GM19372 (cell line): ENCODE measurements at regions not wholly inside any gene's neighbourhood (a gene's known extent, or its start where the extent isn't known, plus 50 kb on each side); places are given as distances from the start of the nearest gene placed in this dataset.
"Not testable (repeated sequence)": the region's sequence is repeated elsewhere in the genome, so short reads cannot be mapped to it uniquely, and the experiment has no call there.

Source experiments
- ATAC-seq: cut with Tn5 transposase; IDR thresholded peaks from one replicate; pipeline ENCODE4 v1.9.1; 2021; ENCODE audit warnings: mild to moderate bottlenecking, low read depth, moderate library complexity; ENCODE audit not compliant: unreplicated experiment

GRCh38 chr2:156254637-156255067, 77.9 kb downstream of the NR4A2 start:
- not testable (repeated sequence) for ATAC-seq

DNA sequence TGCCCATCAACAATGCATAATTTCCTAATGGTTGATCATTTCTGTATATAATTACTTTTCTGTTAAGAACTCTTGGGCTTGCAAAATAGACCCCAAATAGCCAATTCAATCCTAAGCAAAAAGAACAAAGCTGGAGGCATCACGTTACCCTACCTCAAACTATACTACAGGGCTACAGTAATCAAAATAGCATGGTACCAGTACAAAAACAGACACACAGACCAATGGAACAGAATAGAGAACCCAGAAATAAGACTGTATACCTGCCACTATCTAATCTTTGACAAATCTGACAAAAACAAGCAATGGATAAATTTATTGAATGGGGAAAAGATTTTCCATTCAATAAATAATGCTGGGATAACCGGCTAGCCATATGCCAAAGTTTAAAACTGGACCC, 78.8 kb downstream of the NR4A2 start:
- ATAC-seq: no peak

DNA sequence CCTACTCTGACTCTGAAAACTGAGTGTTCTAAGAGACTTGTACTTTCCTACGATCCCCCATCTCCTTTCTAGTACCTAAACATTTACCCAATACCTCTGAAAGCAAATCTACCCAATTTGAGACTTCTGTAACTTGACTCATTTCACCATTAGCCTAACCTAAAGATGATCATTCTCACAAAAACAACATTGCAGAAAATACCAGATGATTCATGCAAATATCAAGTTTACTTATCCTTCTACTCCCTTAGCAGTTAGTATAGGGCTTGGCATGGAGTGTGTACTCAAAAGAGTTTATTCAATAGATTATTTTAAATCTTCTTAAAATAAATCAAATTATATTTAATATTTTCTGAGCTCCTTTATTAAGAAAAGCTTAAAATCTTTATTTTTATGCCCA, 89.6 kb downstream of the NR4A2 start:
- no peak for ATAC-seq

DNA sequence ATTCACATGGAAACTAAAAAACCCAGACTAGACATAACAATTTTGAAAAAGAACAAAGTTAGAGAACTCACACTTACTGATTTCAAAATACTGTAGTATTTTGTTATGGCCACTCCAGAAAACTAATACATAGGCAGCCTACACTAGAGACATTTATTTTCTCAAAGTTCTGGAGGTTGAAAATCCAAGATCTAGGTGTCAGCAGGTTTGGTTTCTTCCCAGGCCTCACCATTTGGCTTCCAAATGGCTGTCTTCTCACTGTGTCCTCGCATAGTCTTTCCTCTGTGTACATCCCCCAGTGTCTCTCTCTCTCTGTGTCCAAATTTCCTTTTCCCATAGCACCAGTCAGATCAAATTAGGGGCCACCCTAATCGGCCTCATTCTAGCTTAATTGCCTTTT, 95.0 kb downstream of the NR4A2 start:
- no peak for ATAC-seq

- ATAC-seq: no peak
Measured at GRCh38 chr2:156229724-156230362, 102.7 kb downstream of the NR4A2 start.

GRCh38 chr2:156223328-156223727, 109.2 kb downstream of the NR4A2 start:
- not testable (repeated sequence) for ATAC-seq

DNA sequence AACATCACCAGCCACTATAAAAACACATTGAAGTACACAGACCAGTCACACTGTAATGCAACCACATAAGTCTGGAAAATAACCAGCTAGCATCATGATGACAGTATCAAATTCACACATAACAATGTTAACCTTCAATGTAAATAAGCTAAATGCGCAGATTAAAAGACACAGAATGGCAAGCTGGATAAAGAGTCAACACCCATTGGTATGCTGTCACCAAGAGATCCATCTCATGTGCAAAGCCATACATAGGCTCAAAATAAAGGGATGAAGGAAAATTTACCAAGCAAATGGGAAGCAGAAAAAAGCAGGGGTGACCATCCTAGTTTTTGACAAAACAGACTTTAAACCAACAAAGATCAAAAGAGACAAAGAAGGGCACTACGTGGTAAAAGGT, 110.8 kb downstream of the NR4A2 start:
- ATAC-seq: no peak

- no peak for ATAC-seq
Measured at GRCh38 chr2:156219491-156220100, 112.9 kb downstream of the NR4A2 start.

- ATAC-seq: no peak
Measured at GRCh38 chr2:156215656-156216055, 116.9 kb downstream of the NR4A2 start.

GRCh38 chr2:156211318-156211717, 121.2 kb downstream of the NR4A2 start:
- ATAC-seq: no peak

DNA sequence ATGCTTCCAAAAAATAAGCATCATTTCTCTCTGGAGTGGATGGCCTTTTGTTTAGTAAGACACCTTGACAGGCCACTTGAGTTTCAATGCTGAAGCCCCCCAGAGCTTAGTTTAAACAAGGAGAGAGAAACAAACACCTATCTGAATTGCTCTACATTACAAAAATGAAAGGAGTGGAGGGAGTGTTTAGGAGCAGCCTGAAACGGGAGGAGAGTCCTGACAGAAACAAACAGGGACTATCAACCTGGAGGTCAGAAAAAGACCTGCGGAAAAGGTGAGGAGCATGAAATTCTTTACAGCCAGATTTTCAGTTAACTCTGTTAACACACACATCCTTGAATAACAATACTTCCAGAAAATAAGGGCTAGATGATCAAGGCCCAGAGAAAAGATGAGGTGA, 126.2 kb downstream of the NR4A2 start:
- no peak for ATAC-seq

GRCh38 chr2:156199588-156199987, 132.9 kb downstream of the NR4A2 start:
- ATAC-seq: no peak

GRCh38 chr2:156196031-156196430, 136.5 kb downstream of the NR4A2 start:
- no peak for ATAC-seq

DNA sequence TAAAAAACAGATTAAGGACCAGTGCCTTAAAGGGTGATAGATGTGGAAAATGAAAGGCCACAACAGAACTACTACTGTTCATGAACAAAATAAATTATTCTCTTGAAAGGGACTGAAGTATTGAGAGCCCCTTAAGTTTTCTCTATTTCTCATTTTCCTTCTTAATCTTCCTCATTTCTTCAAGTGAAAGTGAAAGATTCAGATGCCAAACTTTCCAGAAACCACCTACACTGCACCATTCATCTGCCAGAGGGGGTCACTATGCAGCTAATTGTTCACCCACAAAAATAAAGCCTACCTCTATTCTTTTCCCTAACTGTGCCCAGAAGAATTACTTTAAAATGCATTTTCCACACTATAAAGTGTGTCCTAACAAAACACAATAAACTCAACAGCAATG, 140.1 kb downstream of the NR4A2 start:
- no peak for ATAC-seq

DNA sequence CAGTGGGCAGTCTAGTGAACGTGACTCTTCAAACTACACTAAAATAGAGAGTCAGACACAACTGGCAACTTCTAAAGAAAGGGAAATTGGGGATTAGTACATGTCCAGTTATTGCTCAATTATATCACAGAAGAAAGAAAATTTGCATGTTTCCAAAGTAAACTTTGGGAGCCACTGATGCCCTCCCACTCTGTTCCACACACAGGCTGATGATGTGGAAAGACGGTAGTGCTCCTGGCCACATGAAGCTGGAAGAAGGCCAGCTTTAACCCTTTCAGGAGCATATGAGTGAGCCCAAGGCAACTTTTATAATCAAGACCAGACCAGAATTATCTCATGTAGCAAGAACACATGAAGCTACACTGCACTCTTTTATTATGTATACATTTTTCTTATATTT, 141.0 kb downstream of the NR4A2 start:
- no peak for ATAC-seq

DNA sequence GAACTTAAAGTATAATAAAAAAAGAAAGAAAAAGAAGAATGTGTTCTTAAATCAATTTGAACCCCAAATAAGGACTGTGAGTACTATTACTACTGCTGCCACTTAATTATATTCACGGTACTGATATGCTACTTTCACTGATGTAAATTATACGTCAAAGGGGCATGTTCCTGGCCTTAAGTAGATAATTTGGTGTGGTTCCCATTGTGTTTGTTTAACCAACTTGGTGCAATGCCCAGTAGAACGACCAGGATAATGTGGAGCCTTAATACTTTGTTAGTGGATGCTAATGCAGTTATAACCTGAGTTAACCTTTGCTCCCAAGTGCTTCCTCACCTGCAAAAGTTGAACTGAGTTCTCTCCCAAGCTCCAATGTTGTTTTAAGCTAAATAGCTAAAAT, 142.0 kb downstream of the NR4A2 start:
- no peak for ATAC-seq

- no peak for ATAC-seq
Measured at GRCh38 chr2:156189584-156189983, 142.9 kb downstream of the NR4A2 start.

DNA sequence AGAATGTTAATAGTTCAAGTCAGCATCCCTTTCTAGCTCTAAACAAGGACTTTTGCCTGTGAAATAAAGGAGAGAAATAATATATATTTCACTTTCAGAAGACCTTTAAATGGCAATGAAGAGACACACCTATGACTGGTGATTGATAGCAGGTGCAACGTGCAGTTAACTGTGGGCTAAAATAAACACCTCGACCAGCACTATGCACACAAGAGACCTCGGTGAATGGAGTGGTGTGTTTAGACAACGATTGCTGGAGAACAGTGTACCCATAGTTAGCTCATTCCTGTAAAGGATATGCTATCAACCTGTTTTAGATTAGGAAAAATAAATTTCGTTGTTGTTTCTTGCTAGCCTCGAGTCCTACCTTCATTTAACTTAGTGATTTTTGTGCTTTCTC, 143.4 kb downstream of the NR4A2 start:
- ATAC-seq: no peak

- no peak for ATAC-seq
Measured at GRCh38 chr2:156182132-156182531, 150.4 kb downstream of the NR4A2 start.

- ATAC-seq: no peak
Measured at GRCh38 chr2:156181208-156181607, 151.3 kb downstream of the NR4A2 start.

- no peak for ATAC-seq
Measured at GRCh38 chr2:156177654-156178053, 154.9 kb downstream of the NR4A2 start.

GRCh38 chr2:156175946-156176345, 156.6 kb downstream of the NR4A2 start:
- no peak for ATAC-seq
